ENCODE measurements at regions not wholly inside any gene's neighbourhood (a gene's known extent, or its start where the extent isn't known, plus 50 kb on each side); places are given as distances from the start of the nearest gene placed in this dataset.

GRCh38 chr3:102089904-102090720 is 240.8 kb downstream of the NFKBIZ start:
- DNase-seq (no peak), ATAC-seq (no peak)
- CTCF ChIA-PET: interaction anchor here (1.5 kb wide), 1 partner anchor 135 kb away, joined by 4 read pairs; no protein-coding TSS in a partner anchor
- no peak overlapping the region for H3K4me3 Mint-ChIP-seq
- peaks cover 1% of the 10 kb centered on the region for H3K36me3 Mint-ChIP-seq (ENCODE audit: low read depth)
- POLR2A ChIA-PET: interaction anchor here (2.1 kb wide), 1 partner anchor 240 kb away, joined by 6 read pairs; the partner anchor contains the start of gene NFKBIZ
- TF ChIP-seq, protein P1, sequence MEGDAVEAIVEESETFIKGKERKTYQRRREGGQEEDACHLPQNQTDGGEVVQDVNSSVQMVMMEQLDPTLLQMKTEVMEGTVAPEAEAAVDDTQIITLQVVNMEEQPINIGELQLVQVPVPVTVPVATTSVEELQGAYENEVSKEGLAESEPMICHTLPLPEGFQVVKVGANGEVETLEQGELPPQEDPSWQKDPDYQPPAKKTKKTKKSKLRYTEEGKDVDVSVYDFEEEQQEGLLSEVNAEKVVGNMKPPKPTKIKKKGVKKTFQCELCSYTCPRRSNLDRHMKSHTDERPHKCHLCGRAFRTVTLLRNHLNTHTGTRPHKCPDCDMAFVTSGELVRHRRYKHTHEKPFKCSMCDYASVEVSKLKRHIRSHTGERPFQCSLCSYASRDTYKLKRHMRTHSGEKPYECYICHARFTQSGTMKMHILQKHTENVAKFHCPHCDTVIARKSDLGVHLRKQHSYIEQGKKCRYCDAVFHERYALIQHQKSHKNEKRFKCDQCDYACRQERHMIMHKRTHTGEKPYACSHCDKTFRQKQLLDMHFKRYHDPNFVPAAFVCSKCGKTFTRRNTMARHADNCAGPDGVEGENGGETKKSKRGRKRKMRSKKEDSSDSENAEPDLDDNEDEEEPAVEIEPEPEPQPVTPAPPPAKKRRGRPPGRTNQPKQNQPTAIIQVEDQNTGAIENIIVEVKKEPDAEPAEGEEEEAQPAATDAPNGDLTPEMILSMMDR (IDR thresholded peaks at IDR 0.05): no peak
- H3K27ac Mint-ChIP-seq: no peak overlapping the region
- peaks cover 44% of the 10 kb centered on the region for H3K4me1 Mint-ChIP-seq (ENCODE audit: low read depth)
- no peaks in the 10 kb centered on the region for H3K9me3 Mint-ChIP-seq
- intact Hi-C loops (cut with micrococcal nuclease): loop anchor here (5.0 kb wide), 3 partner anchors 72 to 263 kb away; no protein-coding TSS in a partner anchor
- no peaks in the 10 kb centered on the region for H3K27me3 Mint-ChIP-seq

DNA sequence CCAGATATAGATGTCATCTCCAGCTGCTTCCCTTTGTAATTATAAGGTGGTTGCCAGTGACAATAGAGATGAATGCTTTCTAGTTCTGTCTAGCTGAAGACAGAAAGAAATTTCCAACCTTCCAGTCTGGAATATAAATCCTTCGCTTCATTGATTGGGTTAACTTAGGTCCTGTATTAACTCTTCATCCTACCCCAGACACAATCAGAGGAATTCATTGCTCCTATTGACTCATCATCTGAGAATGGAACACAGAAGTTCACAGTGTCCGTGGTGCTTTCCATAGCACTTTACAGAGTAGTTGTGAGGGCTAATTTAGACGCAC is 241.4 kb downstream of the NFKBIZ start:
- H3K27ac Mint-ChIP-seq: no peak overlapping the region
- CTCF ChIA-PET: interaction anchor here (1.5 kb wide), 1 partner anchor 135 kb away, joined by 4 read pairs; no protein-coding TSS in a partner anchor

GRCh38 chr3:102091358-102091757 is 242.0 kb downstream of the NFKBIZ start:
- Mint-ChIP-seq H3K4me1 (ENCODE audit: low read depth) (peaks cover 37% of the 10 kb centered on the region), H3K36me3 (ENCODE audit: low read depth) (no peaks in the 10 kb centered on the region), H3K27ac (peak overlapping the region; percentile 83), H3K27me3 (no peaks in the 10 kb centered on the region), H3K4me3 (no peak overlapping the region), H3K9me3 (no peaks in the 10 kb centered on the region)
- no peak for DNase-seq
- TF ChIP-seq, protein P1 (IDR thresholded peaks at IDR 0.05): no peak
- ATAC-seq: no peak
- intact Hi-C loops (cut with micrococcal nuclease): loop anchor here (5.0 kb wide), 3 partner anchors 71 to 264 kb away; no protein-coding TSS in a partner anchor
- ChIA-PET CTCF (interaction anchor here (1.2 kb wide), 1 partner anchor 134 kb away, joined by 3 read pairs; no protein-coding TSS in a partner anchor), POLR2A (interaction anchor here (2.1 kb wide), 1 partner anchor 242 kb away, joined by 6 read pairs; the partner anchor contains the start of gene NFKBIZ)

More for the DNA sequence above, 241.4 kb downstream of the NFKBIZ start:
- no peak for DNase-seq
- no peak overlapping the region for H3K4me3 Mint-ChIP-seq
- no peak for ATAC-seq
- H3K36me3 Mint-ChIP-seq (ENCODE audit: low read depth): no peaks in the 10 kb centered on the region
- no peaks in the 10 kb centered on the region for H3K9me3 Mint-ChIP-seq
- peaks cover 38% of the 10 kb centered on the region for H3K4me1 Mint-ChIP-seq (ENCODE audit: low read depth)
- H3K27me3 Mint-ChIP-seq: no peaks in the 10 kb centered on the region
- TF ChIP-seq, protein P1 (IDR thresholded peaks at IDR 0.05): no peak
- intact Hi-C loops (cut with micrococcal nuclease): loop anchor here (5.0 kb wide), 3 partner anchors 72 to 263 kb away; no protein-coding TSS in a partner anchor
- POLR2A ChIA-PET: interaction anchor here (2.1 kb wide), 1 partner anchor 241 kb away, joined by 6 read pairs; the partner anchor contains the start of gene NFKBIZ

DNA sequence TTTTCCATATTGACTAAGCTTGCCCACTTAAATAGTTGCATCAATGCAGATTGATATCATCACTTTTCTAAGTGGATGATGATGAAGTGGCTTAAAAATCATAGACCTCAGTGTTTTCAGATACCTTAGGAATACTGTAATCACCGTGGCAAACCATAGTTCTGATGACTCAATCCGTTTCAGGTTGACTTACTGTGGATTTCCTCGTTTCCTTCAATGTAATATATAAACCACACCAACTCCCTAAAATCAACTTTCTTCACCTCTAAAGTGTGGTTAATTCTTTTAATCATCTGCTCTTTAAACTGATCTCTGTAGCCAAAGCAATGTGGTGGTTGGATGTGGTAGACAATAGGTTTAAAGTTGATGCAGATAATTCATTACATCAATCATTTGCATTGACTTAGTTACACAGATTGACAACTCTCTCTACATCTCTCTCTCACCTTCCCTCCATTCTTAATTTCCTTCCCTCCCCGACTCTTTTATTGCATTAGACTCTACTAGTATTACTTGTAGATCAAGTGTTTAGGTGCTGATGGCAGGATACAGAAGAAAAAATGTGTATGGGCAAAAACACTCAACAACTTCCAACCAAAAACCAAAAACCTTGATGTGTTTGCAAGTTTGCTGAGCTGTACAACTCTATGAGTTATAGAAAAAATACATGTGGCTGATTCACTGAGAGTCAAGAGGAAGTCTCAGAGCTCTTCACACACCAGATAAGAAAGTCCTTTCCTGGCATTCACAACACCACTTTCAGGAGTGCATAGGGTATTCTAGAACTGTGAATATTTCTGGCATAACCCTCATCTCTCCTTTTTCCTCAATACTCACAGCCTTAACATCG is 243.5 kb downstream of the NFKBIZ start:
- no peaks in the 10 kb centered on the region for H3K9me3 Mint-ChIP-seq
- H3K4me3 Mint-ChIP-seq: no peak overlapping the region
- ChIA-PET POLR2A (interaction anchor here (0.6 to 2.1 kb wide), 8 partner anchors 10 to 268 kb away, joined by 3 to 6 read pairs (median 4); partner anchors contain the start of gene NFKBIZ), CTCF (interaction anchor here (0.9 to 1.8 kb wide), 7 partner anchors 15 to 279 kb away, joined by 3 to 5 read pairs (median 4); no protein-coding TSS in a partner anchor)
- DNase-seq (peak; percentile 40), ATAC-seq (peak; percentile 83)
- peaks cover 41% of the 10 kb centered on the region for H3K4me1 Mint-ChIP-seq (ENCODE audit: low read depth)
- peak overlapping the region; percentile 83 for H3K27ac Mint-ChIP-seq
- TF ChIP-seq, protein P1 (IDR thresholded peaks at IDR 0.05): no peak
- intact Hi-C loops (cut with micrococcal nuclease): loop anchor here (2.0 to 5.0 kb wide), 4 partner anchors 69 to 266 kb away; no protein-coding TSS in a partner anchor
- H3K27me3 Mint-ChIP-seq: no peaks in the 10 kb centered on the region
- H3K36me3 Mint-ChIP-seq (ENCODE audit: low read depth): no peaks in the 10 kb centered on the region

Data from activated CD8-positive, alpha-beta T cell treated with anti-CD3 and anti-CD28 coated beads for 36 hours (primary cell).